ENCODE measurements at regions not wholly inside any gene's neighbourhood (a gene's known extent, or its start where the extent isn't known, plus 50 kb on each side); places are given as distances from the start of the nearest gene placed in this dataset.

DNA sequence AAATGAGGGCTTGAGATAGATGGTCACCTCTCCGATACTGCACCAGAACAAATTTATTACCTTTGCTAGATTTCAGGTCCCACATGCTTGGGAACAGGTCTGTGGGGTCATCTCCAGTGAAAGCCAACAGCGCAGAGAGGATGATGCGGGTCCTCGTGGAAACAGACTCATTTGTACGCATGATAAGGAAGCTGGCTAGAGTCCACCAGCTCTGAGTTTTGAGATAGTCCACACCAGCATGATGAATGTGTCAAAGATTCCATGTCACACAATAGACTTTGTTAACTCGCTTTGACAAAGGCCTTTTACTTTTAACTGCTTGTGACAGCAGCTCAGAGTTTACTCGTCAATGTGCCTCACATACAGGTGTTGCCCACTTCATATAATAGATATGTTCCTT is 105.4 kb upstream of the TBCA start:
- no peak overlapping the region for H3K4me3 ChIP-seq (ENCODE audit: low read depth, low read length)
- TF ChIP-seq, protein P1, sequence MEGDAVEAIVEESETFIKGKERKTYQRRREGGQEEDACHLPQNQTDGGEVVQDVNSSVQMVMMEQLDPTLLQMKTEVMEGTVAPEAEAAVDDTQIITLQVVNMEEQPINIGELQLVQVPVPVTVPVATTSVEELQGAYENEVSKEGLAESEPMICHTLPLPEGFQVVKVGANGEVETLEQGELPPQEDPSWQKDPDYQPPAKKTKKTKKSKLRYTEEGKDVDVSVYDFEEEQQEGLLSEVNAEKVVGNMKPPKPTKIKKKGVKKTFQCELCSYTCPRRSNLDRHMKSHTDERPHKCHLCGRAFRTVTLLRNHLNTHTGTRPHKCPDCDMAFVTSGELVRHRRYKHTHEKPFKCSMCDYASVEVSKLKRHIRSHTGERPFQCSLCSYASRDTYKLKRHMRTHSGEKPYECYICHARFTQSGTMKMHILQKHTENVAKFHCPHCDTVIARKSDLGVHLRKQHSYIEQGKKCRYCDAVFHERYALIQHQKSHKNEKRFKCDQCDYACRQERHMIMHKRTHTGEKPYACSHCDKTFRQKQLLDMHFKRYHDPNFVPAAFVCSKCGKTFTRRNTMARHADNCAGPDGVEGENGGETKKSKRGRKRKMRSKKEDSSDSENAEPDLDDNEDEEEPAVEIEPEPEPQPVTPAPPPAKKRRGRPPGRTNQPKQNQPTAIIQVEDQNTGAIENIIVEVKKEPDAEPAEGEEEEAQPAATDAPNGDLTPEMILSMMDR (IDR thresholded peaks at IDR 0.05; ENCODE audit: low read depth, low read length, missing control alignments), result no peak
- no peak for DNase-seq (ENCODE audit: low read depth)

DNA sequence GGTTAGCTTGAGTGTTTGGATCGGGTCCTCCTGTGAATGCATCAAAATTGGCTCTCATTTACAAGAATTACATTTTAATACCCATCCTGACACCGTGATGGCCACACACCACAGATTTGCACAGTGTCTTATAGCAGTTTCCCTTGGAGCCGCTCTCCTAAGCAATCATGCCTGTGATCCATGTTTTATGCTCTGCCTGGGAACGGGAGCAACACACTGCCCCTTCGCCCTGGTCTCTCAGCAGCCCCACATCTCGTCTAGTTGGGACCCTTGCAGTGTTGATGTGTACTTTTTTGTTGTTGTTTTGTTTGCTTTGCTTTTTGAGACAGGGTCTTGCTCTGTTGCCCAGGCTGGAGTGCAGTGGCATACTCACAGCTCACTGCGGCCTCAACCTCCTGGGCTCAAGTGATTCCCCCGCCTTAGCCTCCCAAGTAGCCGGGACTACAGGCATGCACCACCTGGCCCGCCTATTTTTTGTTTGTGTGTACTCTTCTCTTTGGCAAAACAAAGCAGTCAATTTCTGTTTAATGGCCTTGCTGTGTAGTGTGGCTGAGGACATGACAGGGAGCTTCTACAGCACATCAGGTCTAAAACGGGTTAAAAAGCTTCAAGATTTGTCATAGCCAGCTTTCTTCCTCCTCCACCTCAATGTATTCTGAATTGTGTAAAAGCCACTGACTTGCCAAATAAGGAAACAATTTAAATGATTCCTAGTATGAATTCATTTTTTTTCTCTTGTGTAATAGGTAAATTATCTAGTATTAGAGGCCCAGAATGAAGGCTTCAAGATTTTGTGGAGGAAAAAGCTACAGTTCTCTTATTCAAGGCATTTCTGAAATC is 101.6 kb upstream of the TBCA start:
- no peak for DNase-seq (ENCODE audit: low read depth)
- TF ChIP-seq, protein P1 (IDR thresholded peaks at IDR 0.05; ENCODE audit: low read depth, low read length, missing control alignments), result no peak
- H3K4me3 ChIP-seq (ENCODE audit: low read depth, low read length), result no peak overlapping the region

DNA sequence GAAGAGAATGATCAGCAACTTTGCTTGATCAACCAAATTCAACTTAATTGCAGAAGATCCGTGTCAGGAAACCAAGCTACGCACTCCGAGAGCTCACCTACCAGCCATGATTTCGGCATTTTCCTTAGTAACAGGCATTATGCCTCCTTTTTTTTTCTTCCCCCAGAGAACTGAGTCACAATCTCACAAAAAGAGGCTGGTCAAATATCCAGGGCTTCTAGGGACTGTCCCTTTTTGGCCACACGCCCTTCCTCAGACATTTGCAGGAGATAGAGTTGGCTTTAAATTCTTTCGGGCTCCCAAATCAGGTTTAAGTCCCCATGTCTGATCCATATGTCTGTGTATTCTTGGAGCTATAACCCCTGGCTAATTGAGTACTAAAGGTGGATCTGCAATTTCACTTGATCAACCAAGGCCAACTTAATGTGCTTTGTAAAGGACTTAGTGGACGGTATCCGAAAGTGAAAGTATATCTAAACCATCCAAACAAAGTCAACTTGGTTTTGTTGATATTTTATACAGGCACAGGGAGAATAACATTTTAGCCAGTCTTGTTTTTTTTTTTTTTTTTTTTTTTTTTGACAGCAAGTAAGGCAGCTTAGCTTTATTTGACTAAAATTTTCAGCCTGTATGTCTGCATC is 100.8 kb upstream of the TBCA start:
- H3K4me3 ChIP-seq (ENCODE audit: low read depth, low read length), result no peak overlapping the region

DNA sequence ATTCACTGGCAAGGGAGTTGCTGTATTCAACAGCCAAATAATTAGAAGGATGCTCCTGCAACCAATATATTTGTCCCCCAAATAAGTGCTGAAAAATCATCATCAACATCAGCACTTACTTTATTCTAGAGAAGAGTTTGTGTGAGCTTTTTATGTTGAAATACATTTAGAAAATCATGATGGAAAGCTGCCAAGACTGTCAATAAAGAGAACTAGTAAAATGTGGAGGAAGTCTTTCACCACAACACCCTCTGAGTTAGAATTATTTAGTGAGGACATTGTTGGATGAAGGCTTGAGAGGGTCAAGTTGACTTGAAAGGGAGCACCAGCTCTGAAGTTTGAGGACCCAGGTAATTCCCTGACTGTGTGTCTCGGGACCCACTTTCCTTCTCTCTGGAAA is 100.2 kb upstream of the TBCA start:
- TF ChIP-seq, protein P1 (IDR thresholded peaks at IDR 0.05; ENCODE audit: low read depth, low read length, missing control alignments), result no peak
- no peak for DNase-seq (ENCODE audit: low read depth)
- no peak overlapping the region for H3K4me3 ChIP-seq (ENCODE audit: low read depth, low read length)

More for the DNA sequence above, 100.8 kb upstream of the TBCA start:
- TF ChIP-seq, protein P1 (IDR thresholded peaks at IDR 0.05; ENCODE audit: low read depth, low read length, missing control alignments), result no peak
- no peak for DNase-seq (ENCODE audit: low read depth)

DNA sequence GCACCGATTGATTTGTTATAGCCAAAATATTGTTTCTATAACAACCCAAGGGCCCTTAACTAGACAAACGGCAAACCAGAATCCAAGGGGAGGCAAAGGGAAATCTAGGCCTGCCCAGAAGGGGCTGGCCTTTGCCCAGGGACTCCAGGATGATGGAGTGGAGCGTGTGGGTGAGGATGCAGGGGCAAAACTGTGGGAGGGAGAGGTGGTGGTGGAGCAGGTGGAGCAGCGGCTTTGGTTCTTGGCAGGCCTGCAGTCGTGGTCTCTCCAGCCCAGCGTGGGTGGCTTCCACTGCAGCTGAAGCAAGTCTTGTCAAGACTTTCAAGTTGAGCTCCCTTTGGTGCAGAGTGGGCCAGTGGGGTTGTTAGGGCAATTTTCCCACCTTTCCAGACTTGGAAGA is 98.6 kb upstream of the TBCA start:
- DNase-seq (ENCODE audit: low read depth), result no peak
- H3K4me3 ChIP-seq (ENCODE audit: low read depth, low read length), result no peak overlapping the region
- TF ChIP-seq, protein P1 (IDR thresholded peaks at IDR 0.05; ENCODE audit: low read depth, low read length, missing control alignments), result no peak

DNA sequence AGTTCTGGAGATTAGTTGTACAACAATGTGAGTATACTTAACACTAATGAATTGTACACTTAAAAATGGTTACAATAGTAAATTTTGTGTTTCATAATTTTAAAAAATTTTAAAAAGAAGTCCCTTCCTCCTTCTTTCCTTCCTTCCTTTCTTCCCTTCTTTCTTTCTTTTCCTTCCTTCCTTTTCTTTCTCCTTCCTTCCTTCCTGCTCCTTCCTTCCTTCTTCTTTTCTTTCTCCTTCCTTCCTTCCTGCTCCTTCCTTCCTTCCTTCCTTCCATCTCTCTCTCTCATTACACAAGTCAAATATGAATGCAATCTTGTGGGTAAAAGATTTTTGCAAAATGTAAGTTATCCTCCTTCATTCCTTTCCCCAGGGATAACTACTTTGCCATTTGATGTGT is 97.1 kb upstream of the TBCA start:
- no peak for DNase-seq (ENCODE audit: low read depth)
- TF ChIP-seq, protein P1 (IDR thresholded peaks at IDR 0.05; ENCODE audit: low read depth, low read length, missing control alignments), result no peak

More for the DNA sequence above, 97.1 kb upstream of the TBCA start:
- H3K4me3 ChIP-seq (ENCODE audit: low read depth, low read length), result no peak overlapping the region
